ENCODE measurements at regions not wholly inside any gene's neighbourhood (a gene's known extent, or its start where the extent isn't known, plus 50 kb on each side); places are given as distances from the start of the nearest gene placed in this dataset.

DNA sequence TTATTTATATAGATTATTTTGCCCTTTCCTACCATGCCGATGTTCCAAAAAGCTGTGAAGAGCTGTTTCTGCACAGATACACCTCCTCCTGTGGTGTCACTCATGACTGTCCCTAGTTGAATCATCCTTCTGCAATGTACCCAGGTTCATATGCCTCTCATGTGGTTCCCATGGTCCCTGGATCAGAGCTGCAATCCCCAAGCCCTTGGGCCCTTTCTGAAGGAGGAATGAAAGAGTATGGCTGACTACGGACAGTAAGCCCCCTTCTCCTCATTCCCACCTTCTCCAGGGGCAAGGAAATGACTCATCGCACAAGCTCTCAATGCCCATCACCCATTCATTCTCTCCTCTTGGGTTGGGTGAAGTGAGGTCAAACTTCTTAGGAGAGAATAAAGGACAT, 63.9 kb upstream of the ACVR1 start (continued):
- TF ChIP-seq, protein P1, sequence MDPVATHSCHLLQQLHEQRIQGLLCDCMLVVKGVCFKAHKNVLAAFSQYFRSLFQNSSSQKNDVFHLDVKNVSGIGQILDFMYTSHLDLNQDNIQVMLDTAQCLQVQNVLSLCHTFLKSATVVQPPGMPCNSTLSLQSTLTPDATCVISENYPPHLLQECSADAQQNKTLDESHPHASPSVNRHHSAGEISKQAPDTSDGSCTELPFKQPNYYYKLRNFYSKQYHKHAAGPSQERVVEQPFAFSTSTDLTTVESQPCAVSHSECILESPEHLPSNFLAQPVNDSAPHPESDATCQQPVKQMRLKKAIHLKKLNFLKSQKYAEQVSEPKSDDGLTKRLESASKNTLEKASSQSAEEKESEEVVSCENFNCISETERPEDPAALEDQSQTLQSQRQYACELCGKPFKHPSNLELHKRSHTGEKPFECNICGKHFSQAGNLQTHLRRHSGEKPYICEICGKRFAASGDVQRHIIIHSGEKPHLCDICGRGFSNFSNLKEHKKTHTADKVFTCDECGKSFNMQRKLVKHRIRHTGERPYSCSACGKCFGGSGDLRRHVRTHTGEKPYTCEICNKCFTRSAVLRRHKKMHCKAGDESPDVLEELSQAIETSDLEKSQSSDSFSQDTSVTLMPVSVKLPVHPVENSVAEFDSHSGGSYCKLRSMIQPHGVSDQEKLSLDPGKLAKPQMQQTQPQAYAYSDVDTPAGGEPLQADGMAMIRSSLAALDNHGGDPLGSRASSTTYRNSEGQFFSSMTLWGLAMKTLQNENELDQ (tag by site-specific recombination; IDR thresholded peaks at IDR 0.05; ENCODE audit: low read depth): no peak
- no peak for TF ChIP-seq ZNF148 (tag by site-specific recombination; IDR thresholded peaks at IDR 0.05; ENCODE audit: borderline replicate concordance)
- no peak for TF ChIP-seq ZNF202 (tag by site-specific recombination; IDR thresholded peaks at IDR 0.05; ENCODE audit: borderline replicate concordance)
- no peak for TF ChIP-seq ZNF488 (tag by site-specific recombination; IDR thresholded peaks at IDR 0.05)
- TF ChIP-seq, protein P2, sequence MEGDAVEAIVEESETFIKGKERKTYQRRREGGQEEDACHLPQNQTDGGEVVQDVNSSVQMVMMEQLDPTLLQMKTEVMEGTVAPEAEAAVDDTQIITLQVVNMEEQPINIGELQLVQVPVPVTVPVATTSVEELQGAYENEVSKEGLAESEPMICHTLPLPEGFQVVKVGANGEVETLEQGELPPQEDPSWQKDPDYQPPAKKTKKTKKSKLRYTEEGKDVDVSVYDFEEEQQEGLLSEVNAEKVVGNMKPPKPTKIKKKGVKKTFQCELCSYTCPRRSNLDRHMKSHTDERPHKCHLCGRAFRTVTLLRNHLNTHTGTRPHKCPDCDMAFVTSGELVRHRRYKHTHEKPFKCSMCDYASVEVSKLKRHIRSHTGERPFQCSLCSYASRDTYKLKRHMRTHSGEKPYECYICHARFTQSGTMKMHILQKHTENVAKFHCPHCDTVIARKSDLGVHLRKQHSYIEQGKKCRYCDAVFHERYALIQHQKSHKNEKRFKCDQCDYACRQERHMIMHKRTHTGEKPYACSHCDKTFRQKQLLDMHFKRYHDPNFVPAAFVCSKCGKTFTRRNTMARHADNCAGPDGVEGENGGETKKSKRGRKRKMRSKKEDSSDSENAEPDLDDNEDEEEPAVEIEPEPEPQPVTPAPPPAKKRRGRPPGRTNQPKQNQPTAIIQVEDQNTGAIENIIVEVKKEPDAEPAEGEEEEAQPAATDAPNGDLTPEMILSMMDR (tag by site-specific recombination; IDR thresholded peaks at IDR 0.05): no peak
- TF ChIP-seq BCL11B (tag by site-specific recombination; IDR thresholded peaks at IDR 0.05; ENCODE audit: low read depth): no peak

DNA sequence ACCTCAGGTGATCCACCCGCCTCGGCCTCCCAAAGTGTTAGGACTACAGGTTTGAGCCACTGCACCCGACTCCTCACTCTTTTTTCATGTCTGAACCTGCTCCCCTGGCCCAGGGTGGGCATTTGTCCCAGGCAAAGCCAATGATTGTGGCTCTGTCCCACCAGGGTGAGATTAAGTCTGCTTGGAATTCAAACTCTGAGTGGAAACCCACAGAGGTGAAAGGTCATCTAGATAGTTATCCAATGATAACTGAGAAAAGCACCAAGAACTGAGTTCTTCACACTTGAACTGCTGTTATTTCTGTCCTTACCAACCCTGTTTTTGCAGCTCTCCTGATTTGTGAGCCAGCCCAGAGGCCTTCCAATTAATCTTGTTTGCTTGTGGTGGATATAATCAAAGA, 62.4 kb upstream of the ACVR1 start:
- no peaks in the 10 kb centered on the region for H3K9me3 ChIP-seq (ENCODE audit: control insufficient read depth, insufficient read depth, low read depth, low read length)
- CTCF ChIA-PET: interaction anchor here (0.8 kb wide), 1 partner anchor 45 kb away, joined by 3 read pairs; no protein-coding TSS in a partner anchor
- TF ChIP-seq ZNF514 (tag by site-specific recombination; IDR thresholded peaks at IDR 0.05): no peak
- no peak for TF ChIP-seq ZNF791 (tag by site-specific recombination; IDR thresholded peaks at IDR 0.05)

GRCh38 chr2:157936406-157936805, 60.3 kb upstream of the ACVR1 start:
- CTCF ChIA-PET: interaction anchor here (0.6 kb wide), 1 partner anchor 600 kb away, joined by 3 read pairs; no protein-coding TSS in a partner anchor
- TF ChIP-seq INSM2 (tag by site-specific recombination; IDR thresholded peaks at IDR 0.05) (no peak), ZXDB (tag by site-specific recombination; IDR thresholded peaks at IDR 0.05) (no peak), FEZF1 (tag by site-specific recombination; IDR thresholded peaks at IDR 0.05) (no peak), ZNF114 (tag by site-specific recombination; IDR thresholded peaks at IDR 0.05) (no peak), MZF1 (tag by site-specific recombination; IDR thresholded peaks at IDR 0.05; ENCODE audit: borderline replicate concordance) (no peak)
- TF ChIP-seq, protein P3, sequence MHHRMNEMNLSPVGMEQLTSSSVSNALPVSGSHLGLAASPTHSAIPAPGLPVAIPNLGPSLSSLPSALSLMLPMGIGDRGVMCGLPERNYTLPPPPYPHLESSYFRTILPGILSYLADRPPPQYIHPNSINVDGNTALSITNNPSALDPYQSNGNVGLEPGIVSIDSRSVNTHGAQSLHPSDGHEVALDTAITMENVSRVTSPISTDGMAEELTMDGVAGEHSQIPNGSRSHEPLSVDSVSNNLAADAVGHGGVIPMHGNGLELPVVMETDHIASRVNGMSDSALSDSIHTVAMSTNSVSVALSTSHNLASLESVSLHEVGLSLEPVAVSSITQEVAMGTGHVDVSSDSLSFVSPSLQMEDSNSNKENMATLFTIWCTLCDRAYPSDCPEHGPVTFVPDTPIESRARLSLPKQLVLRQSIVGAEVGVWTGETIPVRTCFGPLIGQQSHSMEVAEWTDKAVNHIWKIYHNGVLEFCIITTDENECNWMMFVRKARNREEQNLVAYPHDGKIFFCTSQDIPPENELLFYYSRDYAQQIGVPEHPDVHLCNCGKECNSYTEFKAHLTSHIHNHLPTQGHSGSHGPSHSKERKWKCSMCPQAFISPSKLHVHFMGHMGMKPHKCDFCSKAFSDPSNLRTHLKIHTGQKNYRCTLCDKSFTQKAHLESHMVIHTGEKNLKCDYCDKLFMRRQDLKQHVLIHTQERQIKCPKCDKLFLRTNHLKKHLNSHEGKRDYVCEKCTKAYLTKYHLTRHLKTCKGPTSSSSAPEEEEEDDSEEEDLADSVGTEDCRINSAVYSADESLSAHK (tag by site-specific recombination; IDR thresholded peaks at IDR 0.05): no peak
- TF ChIP-seq, protein P4, sequence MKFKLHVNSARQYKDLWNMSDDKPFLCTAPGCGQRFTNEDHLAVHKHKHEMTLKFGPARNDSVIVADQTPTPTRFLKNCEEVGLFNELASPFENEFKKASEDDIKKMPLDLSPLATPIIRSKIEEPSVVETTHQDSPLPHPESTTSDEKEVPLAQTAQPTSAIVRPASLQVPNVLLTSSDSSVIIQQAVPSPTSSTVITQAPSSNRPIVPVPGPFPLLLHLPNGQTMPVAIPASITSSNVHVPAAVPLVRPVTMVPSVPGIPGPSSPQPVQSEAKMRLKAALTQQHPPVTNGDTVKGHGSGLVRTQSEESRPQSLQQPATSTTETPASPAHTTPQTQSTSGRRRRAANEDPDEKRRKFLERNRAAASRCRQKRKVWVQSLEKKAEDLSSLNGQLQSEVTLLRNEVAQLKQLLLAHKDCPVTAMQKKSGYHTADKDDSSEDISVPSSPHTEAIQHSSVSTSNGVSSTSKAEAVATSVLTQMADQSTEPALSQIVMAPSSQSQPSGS (tag by site-specific recombination; IDR thresholded peaks at IDR 0.05; ENCODE audit: low read depth): no peak
- TF ChIP-seq, protein P5, sequence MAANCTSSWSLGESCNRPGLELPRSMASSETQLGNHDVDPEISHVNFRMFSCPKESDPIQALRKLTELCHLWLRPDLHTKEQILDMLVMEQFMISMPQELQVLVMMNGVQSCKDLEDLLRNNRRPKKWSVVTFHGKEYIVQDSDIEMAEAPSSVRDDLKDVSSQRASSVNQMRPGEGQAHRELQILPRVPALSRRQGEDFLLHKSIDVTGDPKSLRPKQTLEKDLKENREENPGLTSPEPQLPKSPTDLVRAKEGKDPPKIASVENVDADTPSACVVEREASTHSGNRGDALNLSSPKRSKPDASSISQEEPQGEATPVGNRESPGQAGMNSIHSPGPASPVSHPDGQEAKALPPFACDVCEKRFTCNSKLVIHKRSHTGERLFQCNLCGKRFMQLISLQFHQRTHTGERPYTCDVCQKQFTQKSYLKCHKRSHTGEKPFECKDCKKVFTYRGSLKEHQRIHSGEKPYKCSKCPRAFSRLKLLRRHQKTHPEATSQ (tag by site-specific recombination; IDR thresholded peaks at IDR 0.05): no peak

More for the DNA sequence above, 62.4 kb upstream of the ACVR1 start:
- Histone ChIP-seq H3K27ac (ENCODE audit: extremely low read depth, low read depth, low read length) (no peak overlapping the region), H3K36me3 (ENCODE audit: control insufficient read depth in 2 of 2, insufficient read depth in 1 of 2, low read length in 2 of 2) (no peaks in the 10 kb centered on the region), H3K4me1 (ENCODE audit: control insufficient read depth, insufficient read depth, low read length) (no peaks in the 10 kb centered on the region), H3K4me3 (ENCODE audit: low read depth, low read length) (no peak overlapping the region)
- POLR2A ChIA-PET: no interaction called here

More at GRCh38 chr2:157936406-157936805, 60.3 kb upstream of the ACVR1 start:
- Histone ChIP-seq H3K4me3 (ENCODE audit: low read depth, low read length) (no peak overlapping the region), H3K4me1 (ENCODE audit: control insufficient read depth, insufficient read depth, low read length) (no peaks in the 10 kb centered on the region), H3K27ac (ENCODE audit: extremely low read depth, low read depth, low read length) (no peak overlapping the region), H3K36me3 (ENCODE audit: control insufficient read depth in 2 of 2, insufficient read depth in 1 of 2, low read length in 2 of 2) (no peaks in the 10 kb centered on the region), H3K9me3 (ENCODE audit: control insufficient read depth, insufficient read depth, low read depth, low read length) (no peaks in the 10 kb centered on the region)
- POLR2A ChIA-PET: no interaction called here
